K562 (cell line): ENCODE measurements at regions not wholly inside any gene's neighbourhood (a gene's known extent, or its start where the extent isn't known, plus 50 kb on each side); places are given as distances from the start of the nearest gene placed in this dataset.

Experiments
- BACH1 ChIP-seq: fragments of 200-800 bp; sonication (Bioruptor generic); IDR thresholded peaks from 2 replicates; pipeline ENCODE4 v1.6.1; 2016; ENCODE audit warnings: missing genetic modification characterization, missing compliant biosample characterization
- CEBPB ChIP-seq: fragments of 450-650 bp; IDR thresholded peaks from 2 replicates; pipeline ENCODE4 v1.6.1; 2016; ENCODE audit warnings: missing genetic modification characterization, missing compliant biosample characterization
- FOSL1 ChIP-seq: fragments of 200-800 bp; sonication (Bioruptor generic); conservative IDR thresholded peaks from 2 replicates; pipeline ENCODE4 v1.6.1; 2016; ENCODE audit warnings: missing genetic modification characterization, missing compliant biosample characterization
- KLF16 ChIP-seq: IDR thresholded peaks from 2 replicates; pipeline ENCODE4 v1.6.1; 2016; ENCODE audit warnings: antibody characterized with exemption
- NFE2L1 ChIP-seq: fragments of 450-650 bp; IDR thresholded peaks from 2 replicates; pipeline ENCODE4 v1.6.1; 2016; ENCODE audit warnings: missing genetic modification characterization, low read depth, mild to moderate bottlenecking, missing compliant biosample characterization, moderate library complexity, borderline replicate concordance
- NR3C1 ChIP-seq: sonication (generic); formaldehyde crosslinking; IDR thresholded peaks from 2 replicates; pipeline ENCODE4 v1.8.1; 2022; ENCODE audit warnings: missing genetic modification reagents
- PHF8 ChIP-seq: fragments of 200-600 bp; sonication (generic); IDR thresholded peaks from 2 replicates; pipeline ENCODE4 v1.6.1; 2012; ENCODE audit warnings: mixed run types, mild to moderate bottlenecking, inconsistent platforms, low read length, moderate library complexity, borderline replicate concordance
- POLR2A ChIP-seq: fragments of 450-650 bp; conservative IDR thresholded peaks from 2 replicates; pipeline ENCODE4 v1.6.1; 2016
- RBM14 ChIP-seq: fragments of 200-400 bp; formaldehyde crosslinking; IDR thresholded peaks from 2 replicates; pipeline ENCODE4 v1.6.1; 2018; ENCODE audit warnings: low read depth, mild to moderate bottlenecking, low read length, moderate library complexity, borderline replicate concordance; ENCODE audit not compliant: insufficient read depth
- ZHX1 ChIP-seq: fragments of 150-350 bp; conservative IDR thresholded peaks from 2 replicates; pipeline ENCODE4 v1.6.1; 2014; ENCODE audit warnings: low read length
- TF ChIP-seq, protein P1 (sequence below): fragments of 450-650 bp; formaldehyde crosslinking; IDR thresholded peaks from 2 replicates; pipeline ENCODE4 v1.4.0; 2022; ENCODE audit warnings: missing genetic modification characterization
- TF ChIP-seq, protein P2 (sequence below): fragments of 450-650 bp; formaldehyde crosslinking; IDR thresholded peaks from 2 replicates; pipeline ENCODE4 v1.4.0; 2022; ENCODE audit warnings: missing genetic modification characterization
- TF ChIP-seq, protein P3 (sequence below), 3 experiments: IDR thresholded peaks in 2 of 3; conservative IDR thresholded peaks in 1 of 3; 2 replicates each; pipeline ENCODE4 v1.5.1; 2011 to 2012; ENCODE audit warnings: low read length in 3 of 3, mild to moderate bottlenecking in 3 of 3, control low read depth in 2 of 3, improper control_type of control experiment in 1 of 3, inconsistent platforms in 1 of 3, low read depth in 1 of 3, mixed read lengths in 1 of 3, moderate library complexity in 1 of 3; ENCODE audit not compliant: insufficient read depth in 2 of 3

- TF ChIP-seq KLF16 = no peak
- TF ChIP-seq, protein P1, sequence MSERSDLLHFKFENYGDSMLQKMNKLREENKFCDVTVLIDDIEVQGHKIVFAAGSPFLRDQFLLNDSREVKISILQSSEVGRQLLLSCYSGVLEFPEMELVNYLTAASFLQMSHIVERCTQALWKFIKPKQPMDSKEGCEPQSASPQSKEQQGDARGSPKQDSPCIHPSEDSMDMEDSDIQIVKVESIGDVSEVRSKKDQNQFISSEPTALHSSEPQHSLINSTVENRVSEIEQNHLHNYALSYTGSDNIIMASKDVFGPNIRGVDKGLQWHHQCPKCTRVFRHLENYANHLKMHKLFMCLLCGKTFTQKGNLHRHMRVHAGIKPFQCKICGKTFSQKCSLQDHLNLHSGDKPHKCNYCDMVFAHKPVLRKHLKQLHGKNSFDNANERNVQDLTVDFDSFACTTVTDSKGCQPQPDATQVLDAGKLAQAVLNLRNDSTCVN (CRISPR knock-in tag) = no peak
- TF ChIP-seq FOSL1 (tag) = no peak
- TF ChIP-seq ZHX1 = no peak
- no peak for TF ChIP-seq RBM14
- TF ChIP-seq NR3C1 = no peak
- no peak for TF ChIP-seq NFE2L1 (tag)
- no peak for TF ChIP-seq BACH1
- no peak for TF ChIP-seq PHF8
- TF ChIP-seq, protein P2, sequence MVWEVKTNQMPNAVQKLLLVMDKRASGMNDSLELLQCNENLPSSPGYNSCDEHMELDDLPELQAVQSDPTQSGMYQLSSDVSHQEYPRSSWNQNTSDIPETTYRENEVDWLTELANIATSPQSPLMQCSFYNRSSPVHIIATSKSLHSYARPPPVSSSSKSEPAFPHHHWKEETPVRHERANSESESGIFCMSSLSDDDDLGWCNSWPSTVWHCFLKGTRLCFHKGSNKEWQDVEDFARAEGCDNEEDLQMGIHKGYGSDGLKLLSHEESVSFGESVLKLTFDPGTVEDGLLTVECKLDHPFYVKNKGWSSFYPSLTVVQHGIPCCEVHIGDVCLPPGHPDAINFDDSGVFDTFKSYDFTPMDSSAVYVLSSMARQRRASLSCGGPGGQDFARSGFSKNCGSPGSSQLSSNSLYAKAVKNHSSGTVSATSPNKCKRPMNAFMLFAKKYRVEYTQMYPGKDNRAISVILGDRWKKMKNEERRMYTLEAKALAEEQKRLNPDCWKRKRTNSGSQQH = no peak
- no peak for TF ChIP-seq POLR2A
- TF ChIP-seq CEBPB (tag) = no peak
- TF ChIP-seq, protein P3, sequence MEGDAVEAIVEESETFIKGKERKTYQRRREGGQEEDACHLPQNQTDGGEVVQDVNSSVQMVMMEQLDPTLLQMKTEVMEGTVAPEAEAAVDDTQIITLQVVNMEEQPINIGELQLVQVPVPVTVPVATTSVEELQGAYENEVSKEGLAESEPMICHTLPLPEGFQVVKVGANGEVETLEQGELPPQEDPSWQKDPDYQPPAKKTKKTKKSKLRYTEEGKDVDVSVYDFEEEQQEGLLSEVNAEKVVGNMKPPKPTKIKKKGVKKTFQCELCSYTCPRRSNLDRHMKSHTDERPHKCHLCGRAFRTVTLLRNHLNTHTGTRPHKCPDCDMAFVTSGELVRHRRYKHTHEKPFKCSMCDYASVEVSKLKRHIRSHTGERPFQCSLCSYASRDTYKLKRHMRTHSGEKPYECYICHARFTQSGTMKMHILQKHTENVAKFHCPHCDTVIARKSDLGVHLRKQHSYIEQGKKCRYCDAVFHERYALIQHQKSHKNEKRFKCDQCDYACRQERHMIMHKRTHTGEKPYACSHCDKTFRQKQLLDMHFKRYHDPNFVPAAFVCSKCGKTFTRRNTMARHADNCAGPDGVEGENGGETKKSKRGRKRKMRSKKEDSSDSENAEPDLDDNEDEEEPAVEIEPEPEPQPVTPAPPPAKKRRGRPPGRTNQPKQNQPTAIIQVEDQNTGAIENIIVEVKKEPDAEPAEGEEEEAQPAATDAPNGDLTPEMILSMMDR (IDR thresholded peaks at IDR 0.05 in 2 of 3, conservative IDR thresholded peaks at IDR 0.05 in 1 of 3; ENCODE audit: insufficient read depth in 2 of 3, low read depth in 1 of 3, low read length in 3 of 3) = no peak
Measured at GRCh38 chr6:86251106-86251505, 608.4 kb upstream of the SYNCRIP start.
